GM21529 (cell line): ENCODE measurements at regions not wholly inside any gene's neighbourhood (a gene's known extent, or its start where the extent isn't known, plus 50 kb on each side); places are given as distances from the start of the nearest gene placed in this dataset.

Experiments
- ATAC-seq: cut with Tn5 transposase; IDR thresholded peaks from one replicate; pipeline ENCODE4 v1.9.1; 2021; ENCODE audit not compliant: unreplicated experiment

- ATAC-seq, result peak; percentile 83
Measured at GRCh38 chr5:66306105-66306843, 162.2 kb downstream of the SREK1 start.

DNA sequence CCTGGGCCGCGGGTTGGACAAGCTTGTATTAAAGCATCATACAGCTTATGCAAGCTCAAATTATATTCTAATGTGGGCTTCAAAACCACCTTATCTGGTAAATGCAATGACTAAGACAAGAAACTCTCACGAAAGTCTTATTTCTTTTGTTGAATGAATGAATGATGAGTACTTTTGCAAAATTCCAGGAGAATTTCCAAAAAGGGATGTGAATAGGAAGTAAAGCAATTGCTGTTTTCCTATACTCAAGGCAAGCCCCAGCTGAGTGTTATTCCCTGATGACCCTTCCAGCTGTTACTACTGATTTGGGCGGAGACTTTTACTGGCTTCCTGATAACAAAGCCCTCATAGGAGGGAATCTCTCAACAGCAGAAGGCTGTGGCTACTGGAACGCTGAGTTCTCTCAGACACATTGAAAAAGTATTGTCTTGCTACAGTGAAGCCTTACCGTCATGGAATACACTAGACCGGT is 162.8 kb downstream of the SREK1 start:
- no peak for ATAC-seq

DNA sequence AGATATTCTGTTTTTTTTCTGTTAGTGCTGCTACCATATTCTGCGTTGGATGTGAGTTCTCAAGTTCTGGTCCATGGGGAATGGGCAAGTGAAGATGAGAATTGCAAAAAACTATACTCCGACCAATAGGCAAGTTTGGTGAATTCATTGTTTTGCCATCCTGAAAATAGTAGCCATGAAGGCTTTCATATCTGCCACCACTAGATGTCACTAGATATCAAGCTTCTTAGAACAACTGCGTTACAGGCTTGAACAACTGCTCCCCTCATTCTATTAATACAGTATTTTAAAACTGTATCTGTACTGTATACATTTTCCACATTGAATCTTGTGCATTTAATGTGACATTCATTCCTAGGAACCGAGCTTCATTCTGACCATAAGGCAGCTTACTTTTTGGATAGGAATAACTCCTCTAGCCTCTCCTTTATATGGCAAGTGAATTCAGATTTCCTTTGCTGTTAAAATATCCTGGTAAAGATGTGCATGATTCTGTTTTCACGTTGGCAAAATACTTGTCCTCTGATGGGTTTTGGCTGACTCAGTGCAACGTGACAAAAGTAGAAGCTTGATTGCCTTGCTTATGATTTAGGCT is 163.6 kb downstream of the SREK1 start:
- peak; percentile 80 for ATAC-seq

- no peak for ATAC-seq
Measured at GRCh38 chr5:66312266-66312665, 168.2 kb downstream of the SREK1 start.

DNA sequence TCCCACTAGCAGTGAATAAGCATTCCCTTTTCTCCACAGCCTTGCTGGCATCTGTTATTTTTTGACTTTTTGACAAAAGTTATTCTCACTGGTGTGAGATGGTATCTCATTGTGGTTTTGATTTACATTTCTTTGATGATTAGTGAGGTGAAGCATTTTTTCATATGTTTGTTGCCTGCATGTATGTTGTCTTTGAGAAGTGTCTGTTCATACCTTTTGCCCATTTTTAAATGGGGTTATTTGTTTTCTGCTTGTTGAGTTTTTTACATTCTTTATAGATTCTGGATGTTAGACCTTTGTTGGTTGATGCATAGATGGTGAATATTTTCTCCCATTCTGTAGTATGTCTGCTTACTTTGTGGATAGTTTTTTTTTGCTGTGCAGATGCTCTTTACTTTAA is 171.7 kb downstream of the SREK1 start:
- ATAC-seq, result no peak

DNA sequence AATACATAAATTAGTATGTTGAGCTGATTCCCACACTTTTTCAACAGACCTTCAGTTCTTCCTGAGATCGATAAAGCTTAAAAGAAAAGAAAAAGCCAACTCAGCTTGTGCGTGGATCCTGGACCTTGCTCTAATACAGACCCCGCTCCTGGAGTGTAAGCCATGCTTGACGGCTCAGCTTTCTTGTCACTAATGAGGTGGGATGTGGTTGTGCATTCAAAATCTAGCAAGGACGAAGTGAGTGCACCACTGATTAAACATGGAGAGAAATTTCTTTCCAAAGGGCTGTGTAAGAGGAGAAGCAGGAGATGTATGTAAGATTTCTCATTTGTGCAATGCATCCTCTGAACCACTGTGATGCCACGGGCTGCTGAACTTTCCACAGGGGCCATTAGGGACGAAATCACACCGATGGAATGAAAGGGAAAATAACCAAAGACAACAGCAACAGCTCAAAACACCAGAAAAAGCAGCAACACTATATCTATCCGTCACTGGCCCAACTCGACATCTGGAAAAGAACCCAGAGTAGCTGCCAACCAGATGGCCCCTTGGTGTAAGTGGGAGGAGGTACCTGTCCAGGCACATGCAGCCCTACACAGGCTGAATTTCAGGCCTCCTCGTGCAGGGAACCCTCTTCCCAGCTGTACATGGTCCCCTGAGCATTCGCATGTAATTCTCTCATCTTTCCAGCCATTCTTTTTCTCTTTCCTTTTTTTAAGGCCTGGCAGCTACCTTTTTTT is 178.9 kb downstream of the SREK1 start:
- ATAC-seq, result no peak

GRCh38 chr5:66323529-66323895 is 179.4 kb downstream of the SREK1 start:
- ATAC-seq, result no peak

GRCh38 chr5:66324357-66324756 is 180.3 kb downstream of the SREK1 start:
- no peak for ATAC-seq

- no peak for ATAC-seq
Measured at GRCh38 chr5:66326276-66326675, 182.2 kb downstream of the SREK1 start.

DNA sequence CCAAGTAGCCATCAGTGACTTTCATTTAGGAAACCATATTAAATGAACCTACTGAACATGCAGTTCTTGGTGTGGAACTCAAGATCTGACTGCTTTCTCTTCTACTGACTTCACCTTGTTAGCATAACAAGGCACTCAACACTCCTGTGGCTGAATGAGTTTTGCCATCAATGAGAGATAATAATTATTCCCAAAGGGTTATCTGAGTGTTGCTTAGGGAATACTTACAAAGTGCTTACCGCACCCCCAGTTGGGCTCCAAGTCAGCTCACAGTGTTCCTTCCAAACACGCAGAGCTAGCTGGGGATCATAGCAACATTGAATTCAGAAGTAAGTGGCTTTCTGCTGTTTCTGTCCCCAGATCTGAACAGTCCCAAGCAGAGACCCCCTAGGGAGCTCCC is 182.9 kb downstream of the SREK1 start:
- no peak for ATAC-seq

GRCh38 chr5:66329078-66329477 is 185.0 kb downstream of the SREK1 start:
- ATAC-seq, result no peak

- no peak for ATAC-seq
Measured at GRCh38 chr5:66333192-66333591, 189.1 kb downstream of the SREK1 start.

- no peak for ATAC-seq
Measured at GRCh38 chr5:66337626-66338226, 193.6 kb downstream of the SREK1 start.

- no peak for ATAC-seq
Measured at GRCh38 chr5:66338828-66339227, 194.7 kb downstream of the SREK1 start.

- ATAC-seq, result no peak
Measured at GRCh38 chr5:66339896-66340295, 195.8 kb downstream of the SREK1 start.

DNA sequence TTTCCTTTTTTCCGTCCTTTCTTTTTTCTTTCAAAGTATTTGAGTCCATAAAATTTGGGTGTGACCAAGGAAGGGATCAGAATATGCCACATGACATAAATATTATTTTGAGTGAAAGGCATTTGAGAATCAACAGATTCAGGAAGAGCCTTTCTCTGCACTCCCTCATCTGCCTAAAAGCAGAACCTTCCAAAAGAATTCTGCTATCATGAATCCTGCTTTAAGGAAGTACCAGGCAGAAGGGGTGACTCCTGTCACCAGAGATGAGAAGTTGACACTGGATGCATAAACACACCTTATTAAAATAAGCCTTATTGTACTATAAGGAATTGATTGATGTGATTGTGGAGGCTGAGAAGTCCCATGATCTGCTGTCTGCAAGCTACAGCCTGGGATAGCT is 196.7 kb downstream of the SREK1 start:
- ATAC-seq, result no peak

GRCh38 chr5:66342341-66342880 is 198.3 kb downstream of the SREK1 start:
- no peak for ATAC-seq

- ATAC-seq, result no peak
Measured at GRCh38 chr5:66343370-66344071, 199.4 kb downstream of the SREK1 start.

GRCh38 chr5:66344544-66344943 is 200.4 kb downstream of the SREK1 start:
- no peak for ATAC-seq

GRCh38 chr5:66345281-66345680 is 201.2 kb downstream of the SREK1 start:
- ATAC-seq, result no peak

DNA sequence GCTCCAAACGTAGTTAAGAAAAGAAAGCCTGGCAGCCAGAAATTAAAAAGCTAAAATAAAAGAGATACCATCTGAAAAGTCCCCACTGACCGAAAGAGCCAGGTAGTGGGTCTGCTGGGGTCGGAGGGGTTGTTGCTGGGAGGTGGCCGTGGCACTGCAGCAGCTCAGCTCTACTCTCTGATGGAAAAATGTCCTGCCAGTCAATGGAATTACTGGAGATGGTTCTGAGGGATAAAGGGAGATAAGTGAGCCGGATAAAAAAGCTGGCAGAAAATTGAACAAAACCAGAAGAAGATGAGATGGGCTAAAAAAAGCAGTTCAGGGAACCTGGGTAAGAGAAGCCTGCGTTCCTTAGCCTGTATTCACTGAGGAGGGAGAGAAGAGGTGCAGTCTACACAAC is 202.8 kb downstream of the SREK1 start:
- ATAC-seq, result no peak
